Liver (tissue), 3 donors: ENCODE measurements at regions not wholly inside any gene's neighbourhood (a gene's known extent, or its start where the extent isn't known, plus 50 kb on each side); places are given as distances from the start of the nearest gene placed in this dataset.

Experiments used
- CTCF ChIP-seq: fragments of 150-350 bp; IDR thresholded peaks from 2 replicates; pipeline ENCODE4 v1.5.1; 2017; ENCODE audit warnings: improper control_type of control experiment, low read depth, low read length; ENCODE audit not compliant: missing input control
- FOXA1 ChIP-seq: IDR thresholded peaks from 2 replicates; pipeline ENCODE4 v1.6.1; 2016; ENCODE audit warnings: antibody characterized with exemption
- MAX ChIP-seq: IDR thresholded peaks from 2 replicates; pipeline ENCODE4 v1.6.1; 2016; ENCODE audit warnings: antibody characterized with exemption
- RAD21 ChIP-seq, 2 donors: IDR thresholded peaks; 2 replicates each; pipeline ENCODE4 v1.6.1; 2016; ENCODE audit warnings: antibody characterized with exemption in 2 of 2, mild to moderate bottlenecking in 2 of 2
- REST ChIP-seq: IDR thresholded peaks from 2 replicates; pipeline ENCODE4 v1.6.1; 2016; ENCODE audit warnings: antibody characterized with exemption, mild to moderate bottlenecking
- donor health status: healthy.
- donor health status: healthy.

DNA sequence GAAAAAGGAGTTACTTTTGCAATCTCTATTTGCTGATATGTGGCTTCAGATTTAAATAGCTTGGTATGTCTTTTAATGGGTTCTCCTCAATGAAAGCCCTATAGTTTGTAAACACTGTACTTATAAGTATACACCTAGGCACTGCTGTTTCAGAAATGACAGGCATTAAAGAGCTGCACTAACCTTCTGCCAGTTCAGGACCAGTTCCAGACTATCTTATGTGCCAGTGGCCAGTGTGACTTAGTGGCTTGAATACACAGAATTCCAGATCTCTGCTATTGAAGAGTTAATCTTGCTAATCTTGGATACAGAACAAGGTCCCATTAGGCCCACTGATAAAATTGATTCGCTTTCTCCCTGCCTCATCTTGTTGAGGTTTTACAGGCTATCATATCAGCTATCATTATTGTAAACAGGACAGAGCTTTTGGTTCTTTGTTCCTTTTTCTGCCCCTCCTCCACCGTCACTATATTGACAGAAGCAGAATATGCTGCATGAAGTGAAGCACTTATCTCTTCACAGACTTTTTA lies 337.5 kb downstream of the LRRIQ3 start:
- TF ChIP-seq CTCF (no peak), REST (no peak), RAD21 (IDR thresholded peaks at IDR 0.05) (no peak), MAX (no peak), FOXA1 (no peak)
